Right atrium auricular region (tissue), 2 donors: ENCODE measurements at regions not wholly inside any gene's neighbourhood (a gene's known extent, or its start where the extent isn't known, plus 50 kb on each side); places are given as distances from the start of the nearest gene placed in this dataset.

ENCODE experiments used
- DNase-seq: peaks from one replicate; pipeline ENCODE4 v3.0.0-alpha.2; 2019; ENCODE audit warnings: low spot score
- H3K27ac ChIP-seq, 2 donors: fragments of 200-600 bp; sonication (generic); 1 replicate in 1 of 2; 2 replicates in 1 of 2; pipeline ENCODE4 v1.5.1; 2016 to 2019
- H3K27me3 ChIP-seq, 2 donors: fragments of 200-600 bp; sonication (generic); one replicate each; pipeline versions ENCODE4 v1.5.1 to v1.6.0; 2017 to 2019
- H3K36me3 ChIP-seq: fragments of 200-600 bp; sonication (generic); one replicate; pipeline ENCODE4 v1.5.1; 2016
- H3K4me1 ChIP-seq, 2 donors: fragments of 200-600 bp; sonication (generic); one replicate each; pipeline versions ENCODE4 v1.5.1 to v1.6.0; 2017 to 2019
- H3K4me3 ChIP-seq, 2 donors: fragments of 200-600 bp; sonication (generic); 1 replicate in 1 of 2; 2 replicates in 1 of 2; pipeline ENCODE4 v1.5.1; 2017 to 2019; ENCODE audit warnings: mild to moderate bottlenecking in 1 of 2, moderate library complexity in 1 of 2
- H3K9me3 ChIP-seq, 2 donors: fragments of 200-600 bp; sonication (generic); one replicate each; pipeline ENCODE4 v1.5.1; 2019
- CTCF ChIP-seq, 2 donors: fragments of 200-600 bp; sonication (generic); IDR thresholded peaks; one replicate each; pipeline ENCODE4 v1.5.1; 2019; ENCODE audit warnings: antibody characterized with exemption in 2 of 2

DNA sequence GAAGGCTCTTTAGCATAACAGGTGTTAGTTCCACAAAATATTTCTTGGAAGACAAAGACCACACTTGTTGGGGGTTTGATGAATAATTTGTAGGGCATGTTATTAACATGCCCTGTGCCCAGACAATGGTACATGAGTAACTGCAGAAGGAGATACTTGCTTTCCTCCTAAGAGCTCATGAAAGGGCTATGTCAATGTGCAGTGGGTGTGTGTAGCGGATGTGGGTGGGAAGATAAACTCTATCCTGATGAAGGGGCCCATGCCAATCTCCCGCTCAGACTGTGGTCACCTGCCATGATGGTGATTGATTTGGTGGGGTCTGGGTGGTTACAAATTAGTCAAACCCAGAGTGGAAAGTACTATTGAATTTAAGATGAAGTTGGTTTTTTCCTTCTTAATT lies 69.8 kb upstream of the DNAH14 start:
- H3K4me1 ChIP-seq: no peaks in the 10 kb centered on the region
- no peak for TF ChIP-seq CTCF (IDR thresholded peaks at IDR 0.05)
- H3K27ac ChIP-seq: no peak overlapping the region
- H3K27me3 ChIP-seq: no peaks in the 10 kb centered on the region
- no peak for DNase-seq
- H3K9me3 ChIP-seq: no peaks in the 10 kb centered on the region
- no peak overlapping the region for H3K4me3 ChIP-seq
- no peaks in the 10 kb centered on the region for H3K36me3 ChIP-seq

DNA sequence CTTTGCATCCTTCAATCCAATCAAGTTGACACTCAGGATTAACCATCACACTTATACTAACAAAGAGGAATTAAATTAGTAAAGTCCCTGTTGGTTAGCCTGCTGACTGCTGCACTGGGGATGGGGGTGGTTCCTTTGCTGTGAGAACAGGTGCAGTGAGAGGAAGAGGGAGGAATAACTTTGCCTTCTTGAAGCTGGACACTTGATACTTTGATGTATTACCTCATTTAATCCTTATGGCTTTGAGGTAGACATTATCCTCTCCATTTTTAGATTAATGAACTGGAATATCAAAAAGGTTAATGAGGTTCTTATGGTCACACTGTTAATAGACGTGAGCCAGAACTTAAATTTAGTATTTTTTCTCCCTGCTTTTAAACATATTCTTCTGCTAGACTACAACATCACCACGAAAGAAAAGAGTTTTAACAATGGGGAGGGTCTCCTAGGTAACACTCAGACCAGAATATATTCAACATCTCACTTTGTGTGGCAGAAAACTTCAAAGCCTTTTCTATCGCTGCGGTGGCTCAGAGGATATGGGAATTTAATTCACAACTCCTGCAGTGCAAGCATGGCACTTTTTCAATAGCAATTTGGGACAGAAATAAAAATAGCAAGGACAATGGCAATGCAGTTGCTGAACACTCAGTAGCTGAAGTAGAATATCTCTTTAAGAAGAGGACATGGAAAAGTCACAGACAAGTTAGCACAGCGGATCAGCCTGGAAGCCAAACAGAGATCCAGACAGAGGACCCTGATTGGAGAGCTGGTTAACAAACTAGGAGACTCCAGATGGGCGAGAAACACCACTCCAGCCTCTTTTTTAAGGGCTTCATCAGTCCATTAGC lies 68.8 kb upstream of the DNAH14 start:
- Histone ChIP-seq H3K9me3 (peaks cover 0 to 10% of the 10 kb centered on the region in 2 donors), H3K27me3 (no peaks in the 10 kb centered on the region), H3K4me3 (no peak overlapping the region), H3K4me1 (no peaks in the 10 kb centered on the region), H3K36me3 (no peaks in the 10 kb centered on the region), H3K27ac (no peak overlapping the region)
- no peak for TF ChIP-seq CTCF (IDR thresholded peaks at IDR 0.05)
- DNase-seq: no peak

DNA sequence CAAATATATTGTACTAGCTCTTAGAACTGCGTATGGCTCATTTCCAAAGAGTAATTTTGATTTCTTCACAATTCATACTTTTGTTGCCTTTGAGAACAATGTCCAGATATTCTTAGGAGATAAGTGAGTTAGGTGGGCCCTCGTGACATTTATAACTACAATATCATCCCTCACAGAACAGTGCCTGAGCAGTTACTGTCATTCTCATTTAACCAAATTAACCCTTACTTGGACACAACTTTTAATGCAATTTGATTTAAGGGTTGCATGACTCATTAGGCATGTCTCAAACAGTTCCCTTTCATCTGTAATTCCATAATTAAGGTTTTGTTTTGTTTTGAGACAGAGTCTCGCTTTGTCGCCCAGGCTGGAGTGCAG lies 68.1 kb upstream of the DNAH14 start:
- no peak for TF ChIP-seq CTCF (IDR thresholded peaks at IDR 0.05)
- H3K36me3 ChIP-seq: no peaks in the 10 kb centered on the region
- no peak overlapping the region for H3K27ac ChIP-seq

GRCh38 chr1:224863486-224863885 lies 66.0 kb upstream of the DNAH14 start:
- Histone ChIP-seq H3K27me3 (no peaks in the 10 kb centered on the region), H3K36me3 (no peaks in the 10 kb centered on the region), H3K4me1 (no peaks in the 10 kb centered on the region), H3K9me3 (peaks cover 0 to 23% of the 10 kb centered on the region in 2 donors), H3K4me3 (no peak overlapping the region), H3K27ac (no peak overlapping the region)
- DNase-seq: no peak
- no peak for TF ChIP-seq CTCF (IDR thresholded peaks at IDR 0.05)

More for the DNA sequence above, 68.1 kb upstream of the DNAH14 start:
- H3K4me1 ChIP-seq: no peaks in the 10 kb centered on the region
- H3K27me3 ChIP-seq: no peaks in the 10 kb centered on the region
- H3K9me3 ChIP-seq: peaks cover 0 to 16% of the 10 kb centered on the region in 2 donors
- DNase-seq: no peak
- no peak overlapping the region for H3K4me3 ChIP-seq

DNA sequence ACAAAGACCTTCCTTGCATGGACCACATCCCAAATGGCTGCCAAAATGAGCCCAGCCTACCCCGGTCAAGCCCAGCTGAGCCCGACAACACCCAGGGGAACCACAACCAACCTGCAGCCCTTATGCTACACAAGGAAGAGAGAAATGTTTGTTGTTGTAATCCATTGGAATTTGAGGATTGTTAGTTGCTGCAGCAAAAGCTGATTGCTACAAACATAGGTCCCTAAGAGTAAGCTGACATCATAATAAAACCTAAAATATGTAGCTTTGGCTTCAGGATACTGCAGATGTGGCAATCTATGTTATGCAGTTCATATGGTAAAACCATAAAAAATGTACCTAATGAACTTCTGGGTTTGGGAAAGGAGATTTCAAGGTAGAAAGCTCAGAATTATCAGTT lies 65.5 kb upstream of the DNAH14 start:
- H3K4me1 ChIP-seq: no peaks in the 10 kb centered on the region
- no peaks in the 10 kb centered on the region for H3K36me3 ChIP-seq
- peaks cover 0 to 23% of the 10 kb centered on the region in 2 donors for H3K9me3 ChIP-seq
- no peak for TF ChIP-seq CTCF (IDR thresholded peaks at IDR 0.05)
- no peak overlapping the region for H3K27ac ChIP-seq
- H3K27me3 ChIP-seq: no peaks in the 10 kb centered on the region
- no peak overlapping the region for H3K4me3 ChIP-seq
- DNase-seq: no peak

- TF ChIP-seq CTCF (IDR thresholded peaks at IDR 0.05): no peak
- peaks cover 0 to 23% of the 10 kb centered on the region in 2 donors for H3K9me3 ChIP-seq
- no peak for DNase-seq
- no peaks in the 10 kb centered on the region for H3K27me3 ChIP-seq
- no peak overlapping the region for H3K4me3 ChIP-seq
- H3K36me3 ChIP-seq: no peaks in the 10 kb centered on the region
- no peak overlapping the region for H3K27ac ChIP-seq
- H3K4me1 ChIP-seq: no peaks in the 10 kb centered on the region
These were observed 64.0 kb upstream of the DNAH14 start for GRCh38 chr1:224865510-224865909.
